ENCODE measurements at regions not wholly inside any gene's neighbourhood (a gene's known extent, or its start where the extent isn't known, plus 50 kb on each side); places are given as distances from the start of the nearest gene placed in this dataset.
A peak's percentile ranks its signal among the peaks of the same experiment; 100 is the strongest.

GRCh38 chr4:176964116-176964691 is 171.5 kb upstream of the VEGFC start:
- intact Hi-C loops (cut with DNase I) = no loop called here
- H3K27ac ChIP-seq (ENCODE audit: low read depth in 2 of 2, low read length in 2 of 2) = no peak overlapping the region
- no peaks in the 10 kb centered on the region for H3K27me3 ChIP-seq (ENCODE audit: control insufficient read depth, insufficient read depth, low read length)
- no peak overlapping the region for H3K4me3 ChIP-seq (ENCODE audit: low read length in 3 of 3)
- no peak overlapping the region for H3K9ac ChIP-seq (ENCODE audit: low read length in 3 of 3)
- no peaks in the 10 kb centered on the region for H3K36me3 ChIP-seq (ENCODE audit: control insufficient read depth in 2 of 3, insufficient read depth in 3 of 3, low read length in 3 of 3)
- H3K9me3 ChIP-seq (ENCODE audit: control insufficient read depth in 2 of 3, insufficient read depth in 1 of 3, low read length in 3 of 3) = no peaks in the 10 kb centered on the region
- H3K4me1 ChIP-seq (ENCODE audit: control insufficient read depth in 2 of 3, insufficient read depth in 2 of 3, low read depth in 1 of 3, low read length in 3 of 3) = no peaks in the 10 kb centered on the region
- FAIRE-seq = no peak
- TF ChIP-seq CTCF (IDR thresholded peaks at IDR 0.05; ENCODE audit: borderline replicate concordance, extremely low read depth, insufficient read depth) = no peak
- no peak for DNase-seq

- H3K4me3 ChIP-seq (ENCODE audit: low read length in 3 of 3) = no peak overlapping the region
- H3K27me3 ChIP-seq (ENCODE audit: control insufficient read depth, insufficient read depth, low read length) = no peaks in the 10 kb centered on the region
- H3K27ac ChIP-seq (ENCODE audit: low read depth in 2 of 2, low read length in 2 of 2) = no peak overlapping the region
- H3K4me1 ChIP-seq (ENCODE audit: control insufficient read depth in 2 of 3, insufficient read depth in 2 of 3, low read depth in 1 of 3, low read length in 3 of 3) = no peaks in the 10 kb centered on the region
- FAIRE-seq (no peak), DNase-seq (no peak)
- peaks cover 0 to 2% (median 0%) of the 10 kb centered on the region in 3 donors for H3K9me3 ChIP-seq (ENCODE audit: control insufficient read depth in 2 of 3, insufficient read depth in 1 of 3, low read length in 3 of 3)
- no peak overlapping the region for H3K9ac ChIP-seq (ENCODE audit: low read length in 3 of 3)
- intact Hi-C loops (cut with DNase I) = no loop called here
- H3K36me3 ChIP-seq (ENCODE audit: control insufficient read depth in 2 of 3, insufficient read depth in 3 of 3, low read length in 3 of 3) = no peaks in the 10 kb centered on the region
- no peak for TF ChIP-seq CTCF (IDR thresholded peaks at IDR 0.05; ENCODE audit: borderline replicate concordance, extremely low read depth, insufficient read depth)
Measured at GRCh38 chr4:176967586-176967985, 174.9 kb upstream of the VEGFC start.

- FAIRE-seq = no peak
- Histone ChIP-seq H3K9me3 (ENCODE audit: control insufficient read depth in 2 of 3, insufficient read depth in 1 of 3, low read length in 3 of 3) (peaks cover 0 to 2% (median 0%) of the 10 kb centered on the region in 3 donors), H3K27ac (ENCODE audit: low read depth in 2 of 2, low read length in 2 of 2) (no peak overlapping the region), H3K27me3 (ENCODE audit: control insufficient read depth, insufficient read depth, low read length) (no peaks in the 10 kb centered on the region), H3K9ac (ENCODE audit: low read length in 3 of 3) (no peak overlapping the region), H3K4me1 (ENCODE audit: control insufficient read depth in 2 of 3, insufficient read depth in 2 of 3, low read depth in 1 of 3, low read length in 3 of 3) (no peaks in the 10 kb centered on the region), H3K4me3 (ENCODE audit: low read length in 3 of 3) (no peak overlapping the region), H3K36me3 (ENCODE audit: control insufficient read depth in 2 of 3, insufficient read depth in 3 of 3, low read length in 3 of 3) (no peaks in the 10 kb centered on the region)
- DNase-seq = no peak
- TF ChIP-seq CTCF (IDR thresholded peaks at IDR 0.05; ENCODE audit: borderline replicate concordance, extremely low read depth, insufficient read depth) = no peak
- intact Hi-C loops (cut with DNase I) = no loop called here
Measured at GRCh38 chr4:176968094-176968493, 175.4 kb upstream of the VEGFC start.

GRCh38 chr4:176969011-176969410 is 176.3 kb upstream of the VEGFC start:
- no peaks in the 10 kb centered on the region for H3K4me1 ChIP-seq (ENCODE audit: control insufficient read depth in 2 of 3, insufficient read depth in 2 of 3, low read depth in 1 of 3, low read length in 3 of 3)
- TF ChIP-seq CTCF (IDR thresholded peaks at IDR 0.05; ENCODE audit: borderline replicate concordance, extremely low read depth, insufficient read depth) = no peak
- no peak overlapping the region for H3K9ac ChIP-seq (ENCODE audit: low read length in 3 of 3)
- no peak overlapping the region for H3K27ac ChIP-seq (ENCODE audit: low read depth in 2 of 2, low read length in 2 of 2)
- FAIRE-seq = peak; percentile 63
- no peak for DNase-seq
- peaks cover 0 to 2% (median 0%) of the 10 kb centered on the region in 3 donors for H3K9me3 ChIP-seq (ENCODE audit: control insufficient read depth in 2 of 3, insufficient read depth in 1 of 3, low read length in 3 of 3)
- H3K27me3 ChIP-seq (ENCODE audit: control insufficient read depth, insufficient read depth, low read length) = no peaks in the 10 kb centered on the region
- intact Hi-C loops (cut with DNase I) = no loop called here
- no peaks in the 10 kb centered on the region for H3K36me3 ChIP-seq (ENCODE audit: control insufficient read depth in 2 of 3, insufficient read depth in 3 of 3, low read length in 3 of 3)
- no peak overlapping the region for H3K4me3 ChIP-seq (ENCODE audit: low read length in 3 of 3)
